Natural killer cell (primary cell): ENCODE measurements at regions not wholly inside any gene's neighbourhood (a gene's known extent, or its start where the extent isn't known, plus 50 kb on each side); places are given as distances from the start of the nearest gene placed in this dataset.

Experiments used
- ATAC-seq, 3 donors: fragments of 150-1000 bp in 2 of 3; fragments of 200-7000 bp in 1 of 3; cut with Tn5 transposase; 1 replicate in 1 of 3; 2 replicates in 2 of 3; pipeline ENCODE4 v1.10.0; 2021; ENCODE audit warnings: mild to moderate bottlenecking in 2 of 3, moderate library complexity in 2 of 3
- DNase-seq, 2 donors: peaks; one replicate each; pipeline versions ENCODE4 v3.0.0 to v3.0.0-alpha.2; 2013 to 2021; ENCODE audit warnings: mixed read lengths in 1 of 2
- H3K27ac ChIP-seq: one replicate; pipeline ENCODE4 v1.5.1; 2013; ENCODE audit warnings: mild to moderate bottlenecking, low read length
- H3K27me3 ChIP-seq: one replicate; pipeline ENCODE4 v1.6.1; 2013; ENCODE audit warnings: low read length; ENCODE audit not compliant: control insufficient read depth, insufficient read depth
- H3K36me3 ChIP-seq: one replicate; pipeline ENCODE4 v1.6.1; 2013; ENCODE audit warnings: low read length; ENCODE audit not compliant: control insufficient read depth, insufficient read depth
- H3K4me1 ChIP-seq: one replicate; pipeline ENCODE4 v1.6.1; 2013; ENCODE audit warnings: low read length; ENCODE audit not compliant: control insufficient read depth, insufficient read depth
- H3K4me3 ChIP-seq: one replicate; pipeline ENCODE4 v1.5.1; 2013; ENCODE audit warnings: low read length
- H3K9me3 ChIP-seq: one replicate; pipeline ENCODE4 v1.6.1; 2013; ENCODE audit warnings: low read length; ENCODE audit not compliant: control insufficient read depth, insufficient read depth
- H3K27ac Mint-ChIP-seq, 2 donors: one replicate each; pipeline ENCODE4 v1.8.0; 2022; ENCODE audit warnings: mild to moderate bottlenecking in 2 of 2, mixed read lengths in 2 of 2, moderate library complexity in 1 of 2
- H3K27me3 Mint-ChIP-seq, 2 donors: one replicate each; pipeline ENCODE4 v1.8.0; 2022; ENCODE audit warnings: low read depth in 2 of 2, mixed read lengths in 2 of 2
- H3K36me3 Mint-ChIP-seq: one replicate; pipeline ENCODE4 v1.8.0; 2022; ENCODE audit warnings: mixed read lengths
- H3K4me1 Mint-ChIP-seq, 2 donors: one replicate each; pipeline ENCODE4 v1.8.0; 2022; ENCODE audit warnings: mixed read lengths in 2 of 2
- H3K4me3 Mint-ChIP-seq: one replicate; pipeline ENCODE4 v1.8.0; 2022; ENCODE audit warnings: mild to moderate bottlenecking, moderate library complexity, mixed read lengths
- H3K9me3 Mint-ChIP-seq, 2 donors: one replicate each; pipeline ENCODE4 v1.8.0; 2022; ENCODE audit warnings: mixed read lengths in 2 of 2
- CTCF ChIP-seq: fragments of 200-600 bp; IDR thresholded peaks from one replicate; pipeline ENCODE4 v1.8.0; 2022; ENCODE audit warnings: antibody characterized with exemption
- WGBS: methylation state at CpG from one replicate; pipeline ENCODE4 v1.1.7; 2013; ENCODE audit warnings: missing lambda C conversion rate; ENCODE audit not compliant: insufficient coverage; 5-methylcytosine and 5-hydroxymethylcytosine counted together
- intact Hi-C: fragments of 100-400 bp; cut with micrococcal nuclease; formaldehyde crosslinking; loops from one replicate; pipeline ENCODE4 v1.14.2; 2022

- H3K9me3 Mint-ChIP-seq, result no peaks in the 10 kb centered on the region
- DNase-seq (no peak), ATAC-seq (no peak)
- no peaks in the 10 kb centered on the region for H3K4me1 ChIP-seq
- H3K27ac ChIP-seq, result no peak overlapping the region
- peaks cover 0 to 6% of the 10 kb centered on the region in 2 donors for H3K27me3 Mint-ChIP-seq
- no peak overlapping the region for H3K4me3 Mint-ChIP-seq
- no peaks in the 10 kb centered on the region for H3K9me3 ChIP-seq
- 83% methylated on average over 2 of the region's 2 CpGs for WGBS
- no peaks in the 10 kb centered on the region for H3K36me3 ChIP-seq
- no peaks in the 10 kb centered on the region for H3K27me3 ChIP-seq
- H3K4me3 ChIP-seq, result no peak overlapping the region
- H3K36me3 Mint-ChIP-seq, result no peaks in the 10 kb centered on the region
- no peaks in the 10 kb centered on the region for H3K4me1 Mint-ChIP-seq
- no peak for TF ChIP-seq CTCF
- no peak overlapping the region for H3K27ac Mint-ChIP-seq
- intact Hi-C loops, result no loop called here
Observed at GRCh38 chr1:219837994-219838294, 90.4 kb downstream of the SLC30A10 start.

GRCh38 chr1:219837274-219837993, 90.9 kb downstream of the SLC30A10 start:
- no peaks in the 10 kb centered on the region for H3K36me3 ChIP-seq
- H3K36me3 Mint-ChIP-seq, result no peaks in the 10 kb centered on the region
- H3K9me3 Mint-ChIP-seq, result no peaks in the 10 kb centered on the region
- H3K27ac ChIP-seq, result no peak overlapping the region
- no peaks in the 10 kb centered on the region for H3K4me1 ChIP-seq
- H3K9me3 ChIP-seq, result no peaks in the 10 kb centered on the region
- H3K27me3 Mint-ChIP-seq, result peaks cover 0 to 6% of the 10 kb centered on the region in 2 donors
- intact Hi-C loops, result no loop called here
- no peak overlapping the region for H3K27ac Mint-ChIP-seq
- WGBS, result 92% methylated on average over 3 of the region's 7 CpGs
- no peak for TF ChIP-seq CTCF
- no peaks in the 10 kb centered on the region for H3K4me1 Mint-ChIP-seq
- no peaks in the 10 kb centered on the region for H3K27me3 ChIP-seq
- no peak overlapping the region for H3K4me3 ChIP-seq
- no peak overlapping the region for H3K4me3 Mint-ChIP-seq
- ATAC-seq, result no peak
- DNase-seq, result peak in 1 of 2 donors; percentile 2

GRCh38 chr1:219834314-219834917, 93.9 kb downstream of the SLC30A10 start:
- Histone ChIP-seq H3K27ac (no peak overlapping the region), H3K27me3 (no peaks in the 10 kb centered on the region), H3K4me1 (no peaks in the 10 kb centered on the region), H3K4me3 (no peak overlapping the region), H3K9me3 (no peaks in the 10 kb centered on the region), H3K36me3 (no peaks in the 10 kb centered on the region)
- intact Hi-C loops, result no loop called here
- ATAC-seq (no peak), DNase-seq (no peak)
- H3K9me3 Mint-ChIP-seq, result no peaks in the 10 kb centered on the region
- H3K27ac Mint-ChIP-seq, result no peak overlapping the region
- WGBS, result 77% methylated on average over 7 of the region's 8 CpGs
- H3K4me1 Mint-ChIP-seq, result no peaks in the 10 kb centered on the region
- no peak overlapping the region for H3K4me3 Mint-ChIP-seq
- H3K27me3 Mint-ChIP-seq, result peaks cover 0 to 4% of the 10 kb centered on the region in 2 donors
- H3K36me3 Mint-ChIP-seq, result no peaks in the 10 kb centered on the region
- no peak for TF ChIP-seq CTCF
